BLaER1 treated with 17β-estradiol and CSF1 and Interleukin-3, amounts not matched to agents 10 nM and 100 nM (cell line): ENCODE measurements at regions not wholly inside any gene's neighbourhood (a gene's known extent, or its start where the extent isn't known, plus 50 kb on each side); places are given as distances from the start of the nearest gene placed in this dataset.

Experiments used
- H3K27ac ChIP-seq, 11 experiments: shearing (Covaris generic); formaldehyde crosslinking; 2 replicates each; pipeline ENCODE4 v1.8.1; 2022
- H3K27me3 ChIP-seq, 11 experiments: shearing (Covaris generic); formaldehyde crosslinking; 2 replicates each; pipeline ENCODE4 v1.8.1; 2022
- H3K36me3 ChIP-seq, 11 experiments: shearing (Covaris generic); formaldehyde crosslinking; 2 replicates each; pipeline ENCODE4 v1.8.1; 2022
- H3K4me1 ChIP-seq, 10 experiments: shearing (Covaris generic); formaldehyde crosslinking; 2 replicates each; pipeline ENCODE4 v1.8.1; 2022
- H3K4me2 ChIP-seq, 11 experiments: shearing (Covaris generic); formaldehyde crosslinking; 2 replicates each; pipeline ENCODE4 v1.8.1; 2022
- H3K4me3 ChIP-seq, 10 experiments: shearing (Covaris generic); formaldehyde crosslinking; 2 replicates each; pipeline ENCODE4 v1.8.1; 2022
- H3K9ac ChIP-seq, 11 experiments: shearing (Covaris generic); formaldehyde crosslinking; 2 replicates each; pipeline ENCODE4 v1.8.1; 2022
- H3K9me3 ChIP-seq, 11 experiments: shearing (Covaris generic); formaldehyde crosslinking; replicated peaks in 1 of 11; 2 replicates each; pipeline ENCODE4 v1.8.1; 2022
- H4K20me1 ChIP-seq, 11 experiments: shearing (Covaris generic); formaldehyde crosslinking; 2 replicates each; pipeline ENCODE4 v1.8.1; 2022
- Cebpa-rat ChIP-seq, 11 experiments: shearing (Covaris generic); IDR thresholded peaks; 2 replicates each; pipeline ENCODE4 v1.8.1; 2022

DNA sequence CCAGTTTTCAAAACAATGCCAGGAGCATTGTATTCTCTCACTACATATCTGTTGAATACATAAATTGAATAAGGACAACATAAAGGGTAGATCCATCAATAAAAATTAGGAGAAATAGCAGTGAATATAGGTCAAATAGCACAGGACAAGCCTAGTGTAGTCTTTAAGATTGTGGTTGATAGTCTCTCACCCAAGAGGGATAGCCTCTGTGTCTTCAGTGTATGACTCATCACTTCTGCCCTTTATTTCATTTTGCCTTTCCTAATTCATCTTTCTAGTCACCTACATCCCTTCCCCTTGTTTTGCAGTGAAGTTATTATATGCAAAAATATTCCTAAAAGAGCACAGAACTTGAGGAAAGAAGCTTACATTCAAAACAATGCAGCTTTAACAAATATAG is 335.0 kb upstream of the TUSC1 start:
- no peak for TF ChIP-seq Cebpa-rat (IDR thresholded peaks at IDR 0.05)
- Histone ChIP-seq H3K4me2 (peak overlapping the region in 1 of 11 experiments; percentile 23; a peak in 1 of 22 replicates), H3K27me3 (no peaks in the 10 kb centered on the region), H3K27ac (no peak overlapping the region), H3K4me3 (no peak overlapping the region), H3K4me1 (peaks cover 0 to 16% (median 0%) of the 10 kb centered on the region in 10 experiments; a peak in 5 of 20 replicates), H4K20me1 (no peaks in the 10 kb centered on the region), H3K36me3 (no peaks in the 10 kb centered on the region), H3K9ac (no peak overlapping the region), H3K9me3 (0 out of 22 replicates have a peak, but pooled peaks cover 0 to 2% (median 0%) of the 10 kb centered on the region in 11 experiments)

DNA sequence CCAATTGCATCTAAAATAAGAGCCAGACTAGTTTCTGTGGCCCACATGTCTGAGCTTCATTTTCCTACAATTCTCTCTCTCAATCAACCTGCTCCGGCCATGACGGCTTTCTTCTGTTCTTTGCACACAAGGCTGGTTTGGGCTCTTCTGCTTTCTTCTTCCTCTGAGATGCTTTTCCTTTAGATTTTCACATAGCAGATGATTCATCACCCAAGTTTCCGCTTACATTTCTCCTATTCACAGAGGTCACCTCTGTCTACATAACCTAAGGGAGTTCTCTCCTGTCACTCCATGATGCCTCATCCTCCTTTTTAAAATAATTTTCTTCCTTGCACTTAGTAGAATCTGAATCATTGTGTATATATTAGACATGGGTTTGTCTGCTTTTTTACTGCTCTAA is 334.6 kb upstream of the TUSC1 start:
- peak overlapping the region in 1 of 11 experiments; percentile 23; a peak in 1 of 22 replicates for H3K4me2 ChIP-seq
- H3K4me1 ChIP-seq: peaks cover 0 to 16% (median 0%) of the 10 kb centered on the region in 10 experiments; a peak in 5 of 20 replicates
- no peak for TF ChIP-seq Cebpa-rat (IDR thresholded peaks at IDR 0.05)
- no peak overlapping the region for H3K27ac ChIP-seq
- H4K20me1 ChIP-seq: no peaks in the 10 kb centered on the region
- no peaks in the 10 kb centered on the region for H3K9me3 ChIP-seq
- no peaks in the 10 kb centered on the region for H3K36me3 ChIP-seq
- H3K4me3 ChIP-seq: no peak overlapping the region
- H3K27me3 ChIP-seq: no peaks in the 10 kb centered on the region
- H3K9ac ChIP-seq: no peak overlapping the region

DNA sequence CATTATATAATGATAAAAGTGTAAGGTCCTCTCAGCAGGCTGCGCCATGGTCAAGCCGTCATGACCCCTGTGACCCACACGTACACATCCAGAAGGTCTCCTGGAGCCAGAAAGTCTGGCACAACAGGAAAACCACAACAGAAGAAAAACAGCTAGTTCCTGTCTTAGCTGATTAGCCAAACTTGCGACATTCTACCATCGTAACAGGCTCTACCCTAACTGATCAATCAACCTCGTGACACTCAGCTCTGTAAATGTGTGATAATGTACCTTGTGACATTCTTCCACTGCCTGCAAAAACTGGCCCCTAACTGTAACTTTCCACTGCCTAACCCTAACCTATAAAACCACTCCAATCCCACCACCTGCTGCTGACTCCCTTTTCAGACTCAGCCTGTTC is 316.4 kb upstream of the TUSC1 start:
- H3K27ac ChIP-seq: peak overlapping the region in 7 of 11 experiments; percentile 14 to 71 (median 54); a peak in 10 of 22 replicates
- no peaks in the 10 kb centered on the region for H3K36me3 ChIP-seq
- peaks cover 0 to 16% (median 9%) of the 10 kb centered on the region in 10 experiments; a peak in 14 of 20 replicates for H3K4me1 ChIP-seq
- TF ChIP-seq Cebpa-rat (IDR thresholded peaks at IDR 0.05): peak in 4 of 11 experiments; percentile 13 to 67 (median 30); a peak in 4 of 22 replicates
- H3K9me3 ChIP-seq: peaks cover 0 to 53% (median 8%) of the 10 kb centered on the region in 11 experiments; a peak in 16 of 22 replicates
- peak overlapping the region in 8 of 11 experiments; percentile 8 to 47 (median 36); a peak in 12 of 22 replicates for H3K4me2 ChIP-seq
- no peak overlapping the region for H3K4me3 ChIP-seq
- no peaks in the 10 kb centered on the region for H4K20me1 ChIP-seq
- no peak overlapping the region; a peak in 2 of 22 replicates for H3K9ac ChIP-seq
- no peaks in the 10 kb centered on the region for H3K27me3 ChIP-seq

DNA sequence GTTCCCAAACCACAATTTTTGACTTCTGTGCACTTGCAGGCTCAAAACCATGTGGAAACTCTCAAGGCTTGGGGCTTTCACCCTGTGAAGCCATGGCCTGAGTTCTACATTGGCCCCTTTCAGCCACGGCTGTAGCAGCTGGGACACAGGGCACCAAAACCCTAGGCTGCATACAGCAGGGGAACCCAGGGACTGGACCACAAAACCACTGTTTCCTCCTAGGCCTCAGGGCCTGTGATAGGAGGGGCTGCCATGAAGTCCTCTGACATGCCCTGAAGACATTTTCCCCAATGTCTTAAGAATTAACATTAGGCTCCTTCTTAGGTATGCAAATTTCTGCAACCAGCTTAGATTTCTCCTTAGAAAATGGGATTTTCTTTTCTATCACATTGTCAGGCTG is 312.1 kb upstream of the TUSC1 start:
- H4K20me1 ChIP-seq: no peaks in the 10 kb centered on the region
- no peaks in the 10 kb centered on the region for H3K36me3 ChIP-seq
- H3K9ac ChIP-seq: no peak overlapping the region
- H3K27ac ChIP-seq: no peak overlapping the region
- no peaks in the 10 kb centered on the region for H3K27me3 ChIP-seq
- H3K4me3 ChIP-seq: no peak overlapping the region
- peaks cover 5 to 80% (median 16%) of the 10 kb centered on the region in 11 experiments; a peak in 19 of 22 replicates for H3K9me3 ChIP-seq
- H3K4me1 ChIP-seq: peaks cover 0 to 16% (median 9%) of the 10 kb centered on the region in 10 experiments; a peak in 14 of 20 replicates
- peak overlapping the region in 2 of 11 experiments; percentile 7 to 19; a peak in 2 of 22 replicates for H3K4me2 ChIP-seq
- TF ChIP-seq Cebpa-rat (IDR thresholded peaks at IDR 0.05): no peak

DNA sequence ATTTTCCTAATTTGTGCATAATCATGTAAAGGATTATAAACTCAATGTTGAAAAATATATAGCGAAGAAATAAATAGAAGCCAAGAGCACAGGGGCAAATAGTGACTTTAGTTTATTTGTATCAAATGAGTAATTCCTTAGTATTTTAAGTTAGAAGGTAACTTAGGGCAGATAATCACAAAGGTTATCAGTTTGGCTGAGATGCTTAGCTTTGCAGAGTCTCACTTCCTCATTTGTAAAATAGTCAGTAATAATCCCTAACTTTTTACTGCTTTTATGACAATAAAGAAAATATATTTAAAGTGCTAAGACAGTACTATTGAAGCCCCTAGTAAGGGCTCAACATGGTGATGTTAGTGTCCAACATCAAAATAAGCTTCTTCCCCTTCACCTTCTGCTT is 297.4 kb upstream of the TUSC1 start:
- H3K36me3 ChIP-seq: no peaks in the 10 kb centered on the region
- no peak overlapping the region for H3K4me2 ChIP-seq
- H4K20me1 ChIP-seq: no peaks in the 10 kb centered on the region
- no peaks in the 10 kb centered on the region for H3K4me1 ChIP-seq
- TF ChIP-seq Cebpa-rat (IDR thresholded peaks at IDR 0.05): no peak
- H3K9ac ChIP-seq: no peak overlapping the region
- no peak overlapping the region for H3K27ac ChIP-seq
- no peaks in the 10 kb centered on the region for H3K27me3 ChIP-seq
- peaks cover 0 to 16% (median 11%) of the 10 kb centered on the region in 11 experiments; a peak in 13 of 22 replicates for H3K9me3 ChIP-seq
- no peak overlapping the region for H3K4me3 ChIP-seq

DNA sequence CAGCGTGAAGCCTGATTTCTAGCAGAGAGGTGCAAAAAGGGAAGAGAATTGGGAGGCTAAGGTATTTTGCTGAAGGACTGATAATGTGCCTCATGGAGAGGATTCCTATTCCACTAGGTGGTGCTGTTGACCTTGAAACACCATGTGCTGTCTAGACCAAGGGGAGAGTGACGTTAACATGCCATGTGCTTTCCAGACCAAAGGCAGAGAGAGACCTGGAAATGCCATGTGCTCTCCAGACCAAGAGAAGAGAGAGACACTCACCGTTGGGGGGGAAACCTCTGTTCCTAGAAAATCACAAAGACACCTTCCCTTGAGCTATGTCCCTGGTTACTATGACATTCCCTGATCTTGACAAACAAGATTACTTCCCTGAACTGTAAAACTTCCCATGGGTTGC is 286.0 kb upstream of the TUSC1 start:
- TF ChIP-seq Cebpa-rat (IDR thresholded peaks at IDR 0.05): no peak
- no peak overlapping the region for H3K9ac ChIP-seq
- H3K36me3 ChIP-seq: no peaks in the 10 kb centered on the region
- H3K4me3 ChIP-seq: no peak overlapping the region
- H4K20me1 ChIP-seq: no peaks in the 10 kb centered on the region
- H3K4me2 ChIP-seq: no peak overlapping the region
- no peaks in the 10 kb centered on the region for H3K27me3 ChIP-seq
- H3K9me3 ChIP-seq: peaks cover 0 to 14% (median 7%) of the 10 kb centered on the region in 11 experiments; a peak in 9 of 22 replicates
- no peak overlapping the region for H3K27ac ChIP-seq
- H3K4me1 ChIP-seq: no peaks in the 10 kb centered on the region

DNA sequence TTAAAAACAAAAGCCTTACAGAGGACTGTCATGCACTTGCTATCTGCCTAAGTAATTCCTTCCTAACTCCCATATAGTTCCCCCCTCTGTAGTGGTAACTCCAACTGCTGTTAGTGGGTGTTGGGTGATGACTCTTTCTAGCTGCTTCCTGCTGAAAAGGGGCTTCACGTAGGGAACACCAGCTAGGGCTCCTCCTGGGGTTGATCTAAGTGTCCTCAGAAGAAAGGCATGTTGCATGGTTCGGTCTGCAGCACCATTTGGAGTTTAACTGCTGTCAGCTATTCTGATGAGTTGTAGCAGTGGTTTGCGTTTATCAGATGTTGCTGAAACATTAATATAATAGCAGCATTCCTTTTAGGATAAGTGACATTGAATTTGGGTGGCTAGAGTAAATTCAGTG is 281.9 kb upstream of the TUSC1 start:
- no peak overlapping the region for H3K27ac ChIP-seq
- H3K36me3 ChIP-seq: no peaks in the 10 kb centered on the region
- H3K4me1 ChIP-seq: no peaks in the 10 kb centered on the region
- H3K4me2 ChIP-seq: no peak overlapping the region
- peaks cover 0 to 14% (median 7%) of the 10 kb centered on the region in 11 experiments; a peak in 9 of 22 replicates for H3K9me3 ChIP-seq
- H3K4me3 ChIP-seq: no peak overlapping the region
- no peak for TF ChIP-seq Cebpa-rat (IDR thresholded peaks at IDR 0.05)
- H3K9ac ChIP-seq: no peak overlapping the region
- H4K20me1 ChIP-seq: no peaks in the 10 kb centered on the region
- no peaks in the 10 kb centered on the region for H3K27me3 ChIP-seq

DNA sequence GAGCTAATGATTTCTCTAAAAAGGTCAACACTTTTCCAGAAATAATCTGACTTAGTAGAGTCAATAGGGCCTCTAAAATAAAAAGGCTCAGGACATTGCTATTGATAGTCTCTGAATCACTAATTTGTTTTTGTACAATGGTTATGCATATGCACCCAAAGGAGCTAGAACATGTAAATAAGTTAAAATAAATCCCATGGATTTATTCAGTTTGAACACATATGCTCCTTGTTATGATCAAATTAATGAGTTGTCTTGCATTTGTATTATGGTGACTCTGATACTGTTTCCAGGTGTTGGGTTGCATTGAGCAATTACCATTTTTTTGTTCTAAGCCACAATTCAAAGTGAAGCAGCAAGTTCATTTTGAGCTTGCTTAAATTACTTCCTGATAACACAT is 276.0 kb upstream of the TUSC1 start:
- Histone ChIP-seq H3K4me1 (no peaks in the 10 kb centered on the region), H3K4me3 (no peak overlapping the region), H3K36me3 (no peaks in the 10 kb centered on the region), H3K27ac (no peak overlapping the region), H3K27me3 (no peaks in the 10 kb centered on the region), H3K4me2 (no peak overlapping the region), H3K9me3 (no peaks in the 10 kb centered on the region), H4K20me1 (no peaks in the 10 kb centered on the region), H3K9ac (no peak overlapping the region)
- no peak for TF ChIP-seq Cebpa-rat (IDR thresholded peaks at IDR 0.05)

DNA sequence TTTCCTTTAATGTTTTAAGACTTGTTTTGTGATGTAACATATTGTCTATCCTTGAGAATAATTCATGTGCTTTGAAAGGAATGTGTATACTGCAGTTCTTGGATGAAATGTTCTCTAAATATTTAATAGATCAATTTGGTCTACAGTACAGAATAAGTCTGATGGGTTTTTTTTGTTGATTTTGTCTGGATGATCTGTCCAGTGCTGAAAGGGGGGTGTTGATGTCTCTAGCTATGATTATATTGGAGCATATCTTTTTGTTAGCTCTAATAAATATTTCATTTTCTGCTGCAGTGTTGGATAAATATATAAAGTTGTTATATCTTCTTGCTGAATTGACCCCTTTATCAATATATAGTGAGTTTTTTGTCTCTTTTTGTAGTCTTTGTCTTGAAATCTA is 269.9 kb upstream of the TUSC1 start:
- Histone ChIP-seq H4K20me1 (no peaks in the 10 kb centered on the region), H3K4me3 (no peak overlapping the region), H3K27ac (no peak overlapping the region), H3K9me3 (no peaks in the 10 kb centered on the region; a peak in 1 of 22 replicates), H3K27me3 (no peaks in the 10 kb centered on the region), H3K4me2 (no peak overlapping the region), H3K36me3 (no peaks in the 10 kb centered on the region), H3K9ac (no peak overlapping the region), H3K4me1 (no peaks in the 10 kb centered on the region)
- no peak for TF ChIP-seq Cebpa-rat (IDR thresholded peaks at IDR 0.05)

DNA sequence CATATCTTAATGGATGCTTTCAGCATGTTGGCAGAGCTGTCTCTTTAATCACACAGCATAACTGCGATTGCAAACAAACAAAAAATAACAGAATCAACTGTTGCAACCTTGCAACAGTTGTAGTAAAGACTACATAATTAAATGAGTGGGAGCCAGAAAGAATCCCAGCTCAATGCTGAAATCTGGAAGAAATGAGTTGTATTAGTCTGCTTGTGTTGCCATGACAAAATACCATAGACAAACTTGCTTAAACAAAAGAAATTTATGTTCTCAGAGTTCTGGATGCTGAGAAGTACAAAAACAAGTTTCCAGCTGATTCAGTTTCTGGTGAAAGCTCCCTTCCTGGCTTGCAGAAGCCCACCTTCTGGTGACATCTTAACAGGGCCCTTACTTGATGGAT is 260.9 kb upstream of the TUSC1 start:
- Histone ChIP-seq H3K4me1 (no peaks in the 10 kb centered on the region), H3K36me3 (no peaks in the 10 kb centered on the region), H3K9me3 (no peaks in the 10 kb centered on the region), H3K4me3 (no peak overlapping the region), H4K20me1 (no peaks in the 10 kb centered on the region), H3K27me3 (no peaks in the 10 kb centered on the region), H3K9ac (no peak overlapping the region), H3K4me2 (no peak overlapping the region), H3K27ac (no peak overlapping the region)
- TF ChIP-seq Cebpa-rat (IDR thresholded peaks at IDR 0.05): no peak
